GM13976 (cell line): ENCODE measurements at regions not wholly inside any gene's neighbourhood (a gene's known extent, or its start where the extent isn't known, plus 50 kb on each side); places are given as distances from the start of the nearest gene placed in this dataset.

ENCODE experiments used
- DNase-seq: peaks from one replicate; pipeline ENCODE4 v3.0.0; 2012; ENCODE audit warnings: low spot score
- in situ Hi-C: fragments of 300-500 bp; cut with MboI; formaldehyde crosslinking; loops from one replicate; pipeline ENCODE4 v1.12.0; 2022; ENCODE audit warnings: low sequenced_read_pairs, mixed read lengths, inconsistent platforms; ENCODE audit not compliant: unreplicated experiment
- TF ChIP-seq, protein P1 (sequence below): IDR thresholded peaks from 2 replicates; pipeline ENCODE4 v1.5.1; 2012; ENCODE audit warnings: borderline replicate concordance, mild to moderate bottlenecking; ENCODE audit not compliant: insufficient read depth; ENCODE audit errors: extremely low read depth, missing control alignments, control extremely low read depth

DNA sequence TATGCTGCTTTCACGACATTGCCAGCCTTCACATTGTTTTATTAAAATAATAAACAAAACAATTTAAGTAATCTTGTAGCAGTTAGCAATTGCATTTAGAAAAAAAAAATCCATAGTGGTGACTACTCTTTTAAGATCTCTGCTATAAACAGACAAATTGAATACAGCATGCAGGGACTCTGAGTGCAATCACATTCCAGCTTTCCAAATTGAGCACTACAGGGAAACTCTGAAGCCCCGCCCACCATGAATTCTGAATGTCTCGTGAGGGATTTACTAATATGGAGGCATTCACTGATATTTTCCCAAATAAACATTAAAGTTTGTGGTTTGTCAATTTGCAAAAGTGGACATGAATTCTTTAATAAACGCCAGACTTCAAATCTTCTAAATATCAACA lies 698.8 kb downstream of the LIG4 start:
- in situ Hi-C loops, result no loop called here
- TF ChIP-seq, protein P1, sequence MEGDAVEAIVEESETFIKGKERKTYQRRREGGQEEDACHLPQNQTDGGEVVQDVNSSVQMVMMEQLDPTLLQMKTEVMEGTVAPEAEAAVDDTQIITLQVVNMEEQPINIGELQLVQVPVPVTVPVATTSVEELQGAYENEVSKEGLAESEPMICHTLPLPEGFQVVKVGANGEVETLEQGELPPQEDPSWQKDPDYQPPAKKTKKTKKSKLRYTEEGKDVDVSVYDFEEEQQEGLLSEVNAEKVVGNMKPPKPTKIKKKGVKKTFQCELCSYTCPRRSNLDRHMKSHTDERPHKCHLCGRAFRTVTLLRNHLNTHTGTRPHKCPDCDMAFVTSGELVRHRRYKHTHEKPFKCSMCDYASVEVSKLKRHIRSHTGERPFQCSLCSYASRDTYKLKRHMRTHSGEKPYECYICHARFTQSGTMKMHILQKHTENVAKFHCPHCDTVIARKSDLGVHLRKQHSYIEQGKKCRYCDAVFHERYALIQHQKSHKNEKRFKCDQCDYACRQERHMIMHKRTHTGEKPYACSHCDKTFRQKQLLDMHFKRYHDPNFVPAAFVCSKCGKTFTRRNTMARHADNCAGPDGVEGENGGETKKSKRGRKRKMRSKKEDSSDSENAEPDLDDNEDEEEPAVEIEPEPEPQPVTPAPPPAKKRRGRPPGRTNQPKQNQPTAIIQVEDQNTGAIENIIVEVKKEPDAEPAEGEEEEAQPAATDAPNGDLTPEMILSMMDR, result no peak
- no peak for DNase-seq

DNA sequence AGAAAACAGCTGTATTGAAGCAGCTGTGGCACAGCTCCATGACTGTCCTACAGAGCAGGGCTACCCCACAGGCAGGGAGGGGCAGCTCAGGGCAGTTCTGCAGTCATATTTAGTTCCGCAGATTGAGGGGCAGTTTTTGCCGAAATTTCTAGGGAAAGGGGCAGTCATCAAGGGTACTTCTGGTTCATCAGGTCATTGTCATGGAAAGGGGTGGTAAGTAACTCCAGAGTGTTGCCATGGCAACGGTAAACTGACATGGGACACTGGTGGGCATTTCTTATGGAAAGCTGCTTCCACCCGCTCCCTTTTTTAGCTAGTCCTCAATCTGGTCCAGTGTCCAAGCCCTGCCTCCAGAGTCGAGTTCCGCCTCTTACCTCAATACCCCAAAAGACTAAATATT lies 702.8 kb downstream of the LIG4 start:
- TF ChIP-seq, protein P1, result no peak
- in situ Hi-C loops, result no loop called here
- no peak for DNase-seq

DNA sequence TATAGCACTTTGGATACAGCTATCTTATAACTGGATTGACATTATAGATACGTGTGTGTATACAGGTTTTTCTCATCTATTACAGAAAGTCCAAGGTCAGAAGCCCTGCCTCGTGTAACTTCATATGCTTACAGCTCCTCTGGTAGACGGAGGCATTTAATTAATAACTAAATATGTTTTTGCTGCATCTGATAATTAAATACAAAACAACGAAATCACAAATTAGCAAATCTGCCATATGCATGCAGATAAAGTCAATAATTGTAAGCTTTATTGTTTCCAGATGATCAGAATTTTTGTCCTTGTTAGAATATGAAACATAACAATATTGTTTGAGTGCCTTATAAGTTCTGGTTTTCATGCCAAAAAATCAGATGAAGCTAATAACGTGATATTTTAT lies 717.7 kb downstream of the LIG4 start:
- TF ChIP-seq, protein P1, result no peak
- in situ Hi-C loops, result no loop called here
- DNase-seq, result no peak

DNA sequence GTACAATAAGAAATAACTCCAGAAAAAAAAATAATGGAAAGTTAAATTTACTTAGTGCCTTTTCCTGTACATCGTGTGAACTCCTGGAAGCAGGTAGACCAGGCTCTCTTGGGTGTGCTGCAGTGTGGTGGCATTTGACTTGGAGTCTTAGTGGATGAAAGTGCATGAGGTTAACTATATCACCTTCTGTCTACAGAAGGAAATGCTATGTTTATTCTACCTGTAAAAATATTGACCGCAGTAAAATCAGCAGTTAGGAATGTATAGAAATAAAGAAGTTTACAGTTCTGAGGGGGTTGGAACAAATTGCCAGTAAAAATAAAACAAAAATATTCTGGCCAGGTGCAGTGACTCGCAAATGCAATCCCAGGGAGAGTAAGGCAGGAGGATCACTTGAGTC lies 722.1 kb downstream of the LIG4 start:
- TF ChIP-seq, protein P1, result no peak
- in situ Hi-C loops, result no loop called here
- no peak for DNase-seq

DNA sequence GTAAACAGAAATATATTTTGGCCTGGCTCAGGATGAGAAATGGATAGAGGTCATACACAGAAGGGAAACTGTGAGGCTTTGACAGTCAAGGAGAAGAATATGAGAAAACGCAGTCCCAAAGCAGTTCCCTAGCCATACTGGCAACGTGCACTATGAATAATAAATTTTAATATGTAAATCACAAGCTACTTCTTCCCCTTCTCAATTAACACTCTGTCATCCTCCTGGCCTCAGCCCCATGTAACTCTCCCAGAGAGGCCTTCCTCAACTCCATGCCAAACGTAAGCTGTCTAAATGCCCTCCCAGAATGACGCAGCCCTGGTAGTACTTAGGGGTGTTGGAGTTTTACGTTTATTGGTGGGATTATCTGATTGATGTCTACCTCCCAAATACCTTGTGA lies 732.6 kb downstream of the LIG4 start:
- in situ Hi-C loops, result no loop called here
- DNase-seq, result no peak

DNA sequence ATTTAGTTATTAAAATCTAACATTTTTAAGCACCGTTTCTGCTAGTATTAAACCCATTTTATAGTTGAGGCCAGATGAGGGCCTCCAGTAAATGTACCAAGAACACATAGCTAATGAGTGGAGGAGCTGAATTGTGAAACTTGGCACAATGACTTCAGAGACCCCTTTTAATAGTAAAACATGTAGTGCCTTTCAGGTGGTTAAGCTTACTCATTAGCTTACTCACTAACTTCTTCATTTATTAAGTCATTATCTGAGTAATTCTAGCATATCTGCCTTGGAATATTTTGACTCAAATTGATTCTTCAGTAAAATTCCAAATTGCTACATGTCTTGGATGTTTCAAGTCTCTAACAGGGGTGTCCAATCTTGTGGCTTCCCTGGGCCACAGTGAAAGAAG lies 735.2 kb downstream of the LIG4 start:
- in situ Hi-C loops, result no loop called here
- no peak for DNase-seq
- TF ChIP-seq, protein P1, result no peak

More for the DNA sequence above, 732.6 kb downstream of the LIG4 start:
- TF ChIP-seq, protein P1, result no peak
